HG03175 (cell line): ENCODE measurements at regions not wholly inside any gene's neighbourhood (a gene's known extent, or its start where the extent isn't known, plus 50 kb on each side); places are given as distances from the start of the nearest gene placed in this dataset.

Experiments
- ATAC-seq: cut with Tn5 transposase; IDR thresholded peaks from one replicate; pipeline ENCODE4 v1.9.1; 2021; ENCODE audit warnings: mild to moderate bottlenecking, moderate library complexity; ENCODE audit not compliant: unreplicated experiment

DNA sequence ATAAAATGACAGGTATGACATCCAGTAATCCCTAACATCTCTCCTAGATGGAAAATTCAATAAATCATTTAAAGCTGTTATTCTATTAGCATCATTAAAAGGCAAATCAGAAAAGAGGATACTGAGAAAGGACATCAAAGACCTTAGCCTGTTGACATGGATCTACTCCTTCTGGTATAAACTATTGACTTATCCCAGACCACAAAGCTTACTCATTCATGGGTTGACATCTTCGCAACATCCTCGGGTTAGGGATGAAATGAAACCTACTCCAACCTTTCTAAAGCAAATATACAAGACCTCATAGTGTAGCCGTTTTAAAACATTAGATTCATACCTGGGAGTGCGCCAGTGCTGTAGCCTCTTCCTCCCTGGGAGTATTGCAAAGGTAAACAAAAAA lies 191.5 kb upstream of the BTG1 start:
- ATAC-seq = no peak

DNA sequence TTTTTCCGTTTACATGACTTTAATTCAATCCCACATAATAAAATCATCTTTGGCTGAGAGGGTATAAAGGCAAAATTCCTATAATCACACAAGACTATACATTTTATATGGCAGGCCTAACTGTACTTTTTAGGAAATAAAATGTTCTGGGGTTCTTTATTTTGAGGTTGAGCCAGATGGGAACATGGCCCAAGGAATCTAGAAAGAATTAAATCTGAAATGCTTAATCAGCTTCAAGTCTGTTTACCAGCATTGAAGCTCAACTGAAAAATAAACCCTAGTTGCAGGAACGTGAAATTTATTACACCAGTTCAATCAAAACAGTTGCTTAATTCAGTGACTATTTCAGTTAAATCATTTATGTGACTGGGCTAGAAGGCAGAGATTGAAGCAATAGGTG lies 191.0 kb upstream of the BTG1 start:
- no peak for ATAC-seq

DNA sequence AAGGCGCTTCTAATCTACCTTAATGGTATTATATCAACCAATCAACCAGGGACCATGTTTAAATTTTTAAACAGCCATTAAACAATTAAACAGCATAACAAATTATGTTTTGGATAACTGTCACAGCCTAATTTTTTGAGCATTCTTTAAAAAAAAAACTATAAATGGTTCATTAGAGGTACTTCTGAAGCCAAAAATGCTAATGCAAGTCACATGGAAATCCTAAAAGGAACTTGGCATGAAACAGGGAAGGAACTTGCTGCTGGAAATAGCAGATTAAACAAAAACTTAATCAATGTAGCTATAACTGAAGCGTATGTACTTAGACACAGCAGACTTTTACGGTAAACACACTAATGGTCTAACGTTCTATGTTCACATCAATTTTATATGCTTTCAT lies 190.2 kb upstream of the BTG1 start:
- no peak for ATAC-seq

DNA sequence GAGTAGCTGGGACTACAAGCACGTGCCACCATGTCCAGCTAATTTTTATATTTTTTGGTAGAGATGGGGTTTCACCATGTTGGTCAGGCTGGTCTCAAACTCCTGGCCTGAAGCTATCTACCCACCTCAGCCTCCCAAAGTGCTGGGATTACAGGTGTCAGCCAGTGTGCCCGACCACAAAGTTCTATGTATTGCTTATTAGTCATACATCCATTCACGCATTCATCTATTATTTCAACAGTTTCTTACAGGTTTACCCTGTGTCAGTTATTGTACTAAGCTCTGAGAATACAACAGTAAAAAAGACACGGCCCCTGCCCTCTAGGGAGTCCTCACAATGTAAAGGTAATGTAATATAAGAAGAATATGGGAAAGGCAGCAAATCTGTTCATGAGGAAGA lies 188.9 kb upstream of the BTG1 start:
- no peak for ATAC-seq

DNA sequence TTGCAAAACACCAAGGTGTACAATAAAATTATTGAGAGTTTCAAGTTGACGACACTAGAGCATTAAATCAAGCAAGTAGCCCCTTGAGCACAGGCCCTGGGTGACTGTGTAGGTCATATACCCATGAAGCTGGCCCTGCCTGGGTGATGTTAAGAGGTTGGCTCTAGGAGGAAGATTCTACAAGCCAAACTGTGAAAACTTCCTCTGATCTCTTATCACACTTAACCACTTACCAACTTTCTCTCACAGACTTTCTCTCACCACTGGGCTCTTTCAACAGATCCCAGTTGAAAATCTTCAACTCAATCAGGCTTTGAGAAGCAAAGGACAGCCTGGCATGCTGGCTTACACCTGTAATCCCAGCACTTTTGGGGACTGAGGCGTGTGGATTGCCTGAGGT lies 186.9 kb upstream of the BTG1 start:
- ATAC-seq = no peak

DNA sequence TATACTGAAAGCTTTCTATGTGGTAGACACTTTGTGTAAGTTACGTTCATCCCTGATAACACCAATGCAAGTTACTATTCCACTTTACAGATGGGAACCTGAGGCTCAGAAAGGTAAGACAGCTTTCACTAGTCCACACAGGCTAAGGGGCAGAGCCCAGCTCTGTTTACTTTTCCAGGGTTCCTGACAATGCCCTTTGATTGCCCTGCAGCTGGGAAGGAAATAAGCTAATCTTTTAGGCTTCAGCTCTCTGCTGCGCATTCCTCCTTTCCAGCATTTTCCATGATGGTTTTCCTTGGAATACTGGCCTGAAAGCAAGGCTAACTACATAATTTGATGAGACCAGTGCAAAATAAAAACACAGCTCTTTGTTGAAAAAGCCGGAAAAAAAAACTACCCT lies 185.7 kb upstream of the BTG1 start:
- no peak for ATAC-seq

DNA sequence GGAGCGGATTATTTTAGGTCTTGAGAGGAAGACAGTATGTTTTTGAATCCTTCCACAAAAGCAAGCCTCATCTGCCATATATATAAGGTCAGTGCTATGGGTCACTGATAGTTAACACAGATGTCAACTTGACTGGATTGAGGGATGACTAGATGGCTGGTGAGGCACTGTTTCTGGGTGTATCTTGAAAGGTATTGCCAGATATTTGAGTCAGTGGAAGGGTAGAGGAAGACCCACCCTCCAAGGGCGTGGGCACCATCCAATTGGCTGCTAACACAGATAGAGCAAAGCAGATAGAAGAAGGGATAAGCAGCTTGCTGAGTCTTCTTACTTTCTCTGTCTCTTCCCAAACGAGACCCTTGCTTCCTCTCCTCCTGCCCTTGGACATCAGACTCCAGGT lies 185.0 kb upstream of the BTG1 start:
- ATAC-seq = no peak

DNA sequence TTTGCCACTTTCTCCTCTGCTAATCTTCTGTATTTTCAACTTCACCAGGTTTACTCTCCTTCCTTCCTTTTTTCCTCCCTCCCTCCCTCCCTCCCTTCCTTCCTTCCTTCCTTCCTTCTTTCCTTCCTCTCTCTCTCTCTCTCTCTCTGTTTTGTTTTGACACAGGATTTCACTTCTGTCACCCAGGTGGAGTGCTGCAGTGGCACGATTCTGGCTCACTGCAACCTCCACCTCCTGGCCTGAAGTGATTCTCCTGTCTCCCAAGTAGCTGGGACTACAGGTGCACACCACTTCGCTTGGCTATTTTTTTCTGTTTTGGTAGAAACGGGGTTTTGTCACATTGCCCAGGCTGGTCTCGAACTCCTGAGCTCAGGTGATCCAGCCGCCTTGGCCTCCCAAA lies 181.2 kb upstream of the BTG1 start:
- no peak for ATAC-seq

DNA sequence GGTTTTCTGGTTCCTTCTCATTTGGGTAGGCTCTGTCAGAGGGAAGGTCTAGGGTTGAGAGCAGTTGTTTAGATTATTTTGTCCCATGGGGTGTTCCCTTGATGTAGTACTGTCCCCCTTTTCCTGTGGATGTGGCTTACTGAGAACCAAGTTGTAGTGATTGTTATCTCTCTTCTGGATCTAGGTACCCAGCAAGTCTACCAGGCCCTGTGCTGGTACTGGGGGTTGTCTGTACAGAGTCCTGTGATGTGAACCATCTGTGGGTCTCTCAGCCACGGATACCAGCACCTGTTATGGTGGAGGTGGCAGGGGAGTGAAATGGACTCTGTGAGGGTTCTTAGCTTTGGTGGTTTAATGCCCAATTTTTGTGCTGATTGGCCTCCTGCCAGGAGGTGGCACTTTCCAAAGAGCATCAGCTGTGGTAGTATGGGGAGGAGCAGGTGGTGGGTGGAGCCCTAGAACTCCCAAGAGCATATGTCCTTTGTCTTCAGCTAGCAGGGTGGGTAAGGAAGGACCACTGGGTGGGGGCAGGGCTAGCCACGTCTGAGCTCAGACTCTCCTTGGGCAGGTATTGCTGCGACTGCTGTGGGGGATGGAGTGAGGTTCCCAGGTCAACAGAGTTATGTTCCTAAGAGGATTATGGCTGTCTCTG lies 179.3 kb upstream of the BTG1 start:
- no peak for ATAC-seq

DNA sequence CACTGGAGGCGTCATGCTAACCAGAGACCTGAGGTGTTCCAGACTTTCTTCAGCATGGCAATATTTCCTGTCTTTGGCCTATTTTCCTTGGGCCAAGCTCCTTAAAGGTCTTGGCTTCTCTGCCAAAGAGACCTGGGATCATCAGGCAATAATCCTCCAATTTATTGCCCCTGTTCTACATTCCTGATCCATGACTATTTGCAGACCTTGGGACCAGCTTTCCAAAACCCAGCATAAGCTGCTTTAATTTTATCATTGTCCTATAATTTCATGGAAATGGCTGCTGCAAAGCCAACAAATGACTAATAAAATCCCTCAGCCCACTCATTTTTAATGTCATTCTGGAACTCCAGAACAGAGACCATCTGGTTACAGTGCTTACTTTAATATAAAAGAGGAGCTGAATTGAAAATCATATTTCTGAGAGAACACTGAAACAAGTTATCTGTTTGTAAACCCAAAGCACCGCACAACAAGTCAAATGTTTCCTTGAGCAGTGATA lies 166.9 kb upstream of the BTG1 start:
- ATAC-seq = no peak

DNA sequence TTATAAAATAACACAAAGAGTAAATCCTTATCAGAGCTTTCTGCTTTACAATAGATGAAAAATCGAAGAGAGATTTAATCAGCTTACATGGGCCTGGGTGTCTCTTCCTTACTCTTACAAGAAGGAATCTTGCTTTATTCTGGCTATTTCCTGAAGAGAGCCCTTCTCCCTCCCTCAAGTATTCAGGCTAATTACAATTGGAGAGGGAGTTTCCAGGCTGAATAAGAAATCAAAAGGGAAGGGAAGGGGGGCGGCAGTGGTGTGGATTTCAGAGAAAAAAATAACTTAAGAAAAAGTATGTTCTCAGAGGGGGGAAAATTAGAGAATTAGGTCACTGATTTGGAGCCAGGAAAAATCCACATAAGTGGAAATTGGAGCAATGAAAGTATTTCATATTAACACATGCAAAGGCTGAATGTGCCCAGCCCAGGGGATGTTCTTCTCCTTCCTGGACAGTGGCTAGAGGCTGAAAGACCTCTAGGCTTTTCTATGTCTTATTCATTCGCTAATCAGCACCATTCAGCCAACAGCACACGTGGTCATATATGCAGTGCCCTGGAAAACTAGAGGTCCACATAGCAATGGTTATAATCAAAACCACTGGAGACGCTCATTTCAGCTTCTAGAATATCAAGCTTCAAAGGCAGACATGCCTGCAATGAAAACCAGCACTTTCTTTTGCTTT lies 158.9 kb upstream of the BTG1 start:
- ATAC-seq = no peak

DNA sequence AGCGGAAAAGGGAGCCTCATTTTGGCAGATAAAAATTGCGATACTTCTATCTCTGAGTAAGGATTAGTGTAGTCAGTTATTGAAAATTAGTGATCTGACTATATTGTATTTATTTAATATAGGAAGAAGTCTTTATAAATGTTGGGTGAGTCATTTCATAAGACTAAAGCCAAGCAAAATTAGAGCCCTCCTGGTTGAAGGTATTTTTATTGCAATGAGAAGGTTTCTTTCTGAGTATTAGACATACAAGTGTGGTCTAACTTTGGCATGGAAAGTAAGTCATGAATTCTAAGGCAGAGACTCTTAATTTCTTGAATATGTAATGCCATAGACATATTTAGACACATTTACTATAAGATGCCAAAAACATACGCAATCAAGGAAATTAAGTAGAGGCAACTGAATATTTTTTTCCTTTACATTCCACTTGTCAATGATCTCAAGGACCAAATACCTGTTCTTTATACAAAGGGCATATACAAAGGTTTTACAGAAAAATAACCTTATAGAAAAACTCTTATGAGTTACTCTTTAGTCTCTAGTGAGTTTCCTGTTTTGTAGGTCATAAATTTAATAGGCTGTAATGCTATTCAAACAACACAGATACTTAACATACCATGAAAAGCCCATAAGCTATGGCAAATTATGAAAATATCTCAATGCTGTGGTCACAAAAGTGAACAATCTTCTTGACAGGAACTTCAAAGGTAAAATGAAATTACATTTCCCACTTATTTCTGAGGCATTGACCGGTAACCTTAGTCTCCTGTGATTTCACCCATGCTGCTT lies 156.6 kb upstream of the BTG1 start:
- ATAC-seq = no peak

DNA sequence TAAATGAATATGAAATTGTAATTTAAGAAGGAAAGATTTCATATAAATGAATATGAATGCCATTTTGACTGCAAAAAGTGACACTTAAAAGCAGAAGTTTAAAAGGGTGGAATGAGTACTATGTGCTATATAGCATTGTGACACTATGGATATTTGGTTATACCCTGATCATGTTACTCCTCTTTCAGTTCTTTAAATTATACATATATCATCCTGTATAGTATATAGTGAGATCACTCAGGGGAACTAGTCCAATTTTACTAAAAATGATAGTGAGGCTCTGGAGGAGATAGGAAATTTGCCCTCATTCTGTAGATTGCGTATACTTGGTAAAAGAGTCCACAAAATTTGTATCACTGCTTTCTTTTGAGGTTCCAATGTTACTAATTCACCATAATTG lies 155.7 kb upstream of the BTG1 start:
- ATAC-seq = no peak

DNA sequence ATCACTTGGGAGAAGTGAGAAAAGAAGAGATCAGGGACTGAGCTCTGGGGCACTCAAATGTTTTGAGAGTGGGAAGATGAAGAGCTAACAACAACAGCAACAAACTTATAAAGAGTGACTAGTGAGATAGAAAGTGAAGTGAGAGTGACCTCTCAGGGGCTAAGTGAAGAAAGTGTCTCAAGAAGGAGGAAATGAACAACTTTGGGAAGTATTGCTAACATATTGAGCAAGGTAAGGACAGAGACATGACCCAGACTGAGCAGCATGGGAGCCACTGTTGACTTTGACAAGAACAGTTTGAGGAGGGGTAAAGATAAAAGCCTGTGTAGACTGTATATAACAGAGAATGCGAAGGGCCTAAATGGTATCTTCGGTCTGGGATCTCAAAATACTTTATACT lies 155.1 kb upstream of the BTG1 start:
- ATAC-seq = no peak

DNA sequence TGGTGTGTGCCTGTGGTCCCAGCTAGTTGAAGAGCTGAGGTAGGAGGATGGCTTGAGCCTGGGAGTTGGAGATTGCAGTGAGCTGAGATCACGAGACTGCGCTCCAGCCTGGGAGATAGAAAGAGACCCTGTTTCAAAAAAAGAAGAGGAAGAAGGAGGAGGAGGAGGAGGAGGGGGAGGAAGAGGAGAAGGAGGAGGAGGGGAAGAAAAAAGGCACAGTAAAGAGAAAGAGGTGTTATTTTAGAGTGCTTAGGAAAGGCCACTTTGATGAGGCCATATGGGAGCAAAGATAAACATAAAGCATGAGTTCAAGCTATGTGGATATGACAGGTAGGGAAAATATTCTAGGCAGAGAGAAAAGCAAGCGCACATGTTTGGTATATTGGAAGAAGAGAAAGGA lies 154.1 kb upstream of the BTG1 start:
- no peak for ATAC-seq

DNA sequence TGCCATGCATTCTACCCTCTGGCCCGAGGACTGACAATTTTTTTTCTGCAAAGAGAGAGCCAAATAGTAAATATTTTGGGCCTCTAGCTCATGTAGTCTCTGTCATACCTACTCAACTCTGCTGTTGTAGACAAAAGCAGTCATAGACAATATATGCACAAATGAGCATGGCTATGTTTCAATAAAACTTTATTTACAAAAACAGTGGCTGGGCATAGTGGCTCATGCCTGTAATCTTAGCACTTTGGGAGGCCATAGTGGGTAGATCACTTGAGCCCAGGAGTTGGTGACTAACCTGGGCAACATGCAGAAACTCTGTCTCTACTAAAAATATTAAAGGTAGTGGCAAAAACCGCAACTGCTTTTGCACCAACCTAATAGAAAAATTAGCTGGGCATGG lies 153.7 kb upstream of the BTG1 start:
- no peak for ATAC-seq

DNA sequence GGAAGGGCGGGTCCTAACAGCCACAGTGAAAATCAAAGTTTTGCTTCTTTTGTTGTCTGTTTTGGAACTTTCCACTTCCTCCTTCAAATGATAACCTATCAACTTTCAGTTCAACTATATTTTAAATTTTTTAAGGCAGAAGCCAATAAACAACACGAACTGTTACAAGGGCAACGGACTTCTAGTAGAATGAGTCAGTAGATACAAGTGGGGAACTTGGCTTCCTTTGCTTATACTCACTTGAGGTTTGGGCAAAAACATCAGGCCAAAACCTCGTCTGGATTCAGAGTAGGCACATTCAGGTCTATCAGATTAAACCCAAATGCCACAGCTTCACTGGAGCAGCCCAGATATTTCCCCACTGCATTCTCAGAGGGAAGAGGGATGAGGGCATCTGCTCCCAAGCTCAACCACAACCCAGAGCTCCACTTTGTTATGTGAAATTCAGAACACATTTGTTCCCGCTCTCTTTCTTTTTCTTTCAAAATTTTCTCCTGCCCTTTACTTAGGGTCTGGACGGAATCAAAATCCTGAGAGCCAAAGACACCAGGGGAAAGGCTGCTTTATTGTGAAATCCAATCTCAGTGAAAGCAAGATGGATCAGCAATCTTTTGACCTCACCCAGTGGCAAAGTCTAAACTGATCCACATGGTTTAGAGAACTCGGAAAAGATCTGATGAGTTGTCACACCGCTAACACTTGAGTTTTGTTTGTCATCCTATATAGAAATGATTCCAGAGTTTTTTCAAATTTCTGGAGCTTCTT lies 152.5 kb upstream of the BTG1 start:
- peak; percentile 47 for ATAC-seq

DNA sequence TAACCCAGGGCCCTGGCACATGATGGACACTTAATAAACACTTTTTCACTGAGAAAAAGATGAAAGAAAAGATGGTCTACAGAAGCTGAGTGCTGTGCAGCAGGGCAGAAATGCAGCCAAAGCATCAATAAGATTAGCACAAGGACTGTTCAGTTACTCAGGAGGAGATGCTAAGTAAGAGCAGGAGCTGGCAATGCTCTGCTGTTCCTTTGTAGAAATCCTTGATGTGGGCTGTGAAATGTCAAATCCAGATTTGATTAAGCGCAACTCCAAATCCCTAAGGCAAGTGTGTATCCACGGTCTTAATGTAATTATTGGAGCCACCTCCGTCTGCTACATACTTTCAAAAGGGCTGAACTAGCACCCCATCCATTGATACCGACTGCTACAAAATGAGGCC lies 151.8 kb upstream of the BTG1 start:
- no peak for ATAC-seq

DNA sequence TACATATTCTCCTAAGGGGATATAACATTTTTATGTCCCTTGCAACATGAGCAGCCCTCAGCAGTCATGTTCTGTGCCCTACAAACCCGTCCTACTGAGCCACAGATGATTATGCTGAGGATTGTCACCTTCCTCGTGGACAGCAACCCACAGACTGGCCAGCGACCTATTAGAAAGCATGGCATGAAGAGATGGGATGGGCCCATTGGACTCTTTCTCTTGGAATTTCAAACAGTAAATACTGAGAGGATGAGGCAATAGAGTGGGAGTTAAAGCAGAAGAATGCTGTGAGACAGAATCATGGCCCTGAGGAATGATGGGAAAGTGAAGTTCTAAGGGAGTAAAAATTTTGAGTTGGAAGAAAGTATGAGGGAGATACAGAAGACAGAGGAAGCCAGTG lies 149.9 kb upstream of the BTG1 start:
- ATAC-seq = no peak

DNA sequence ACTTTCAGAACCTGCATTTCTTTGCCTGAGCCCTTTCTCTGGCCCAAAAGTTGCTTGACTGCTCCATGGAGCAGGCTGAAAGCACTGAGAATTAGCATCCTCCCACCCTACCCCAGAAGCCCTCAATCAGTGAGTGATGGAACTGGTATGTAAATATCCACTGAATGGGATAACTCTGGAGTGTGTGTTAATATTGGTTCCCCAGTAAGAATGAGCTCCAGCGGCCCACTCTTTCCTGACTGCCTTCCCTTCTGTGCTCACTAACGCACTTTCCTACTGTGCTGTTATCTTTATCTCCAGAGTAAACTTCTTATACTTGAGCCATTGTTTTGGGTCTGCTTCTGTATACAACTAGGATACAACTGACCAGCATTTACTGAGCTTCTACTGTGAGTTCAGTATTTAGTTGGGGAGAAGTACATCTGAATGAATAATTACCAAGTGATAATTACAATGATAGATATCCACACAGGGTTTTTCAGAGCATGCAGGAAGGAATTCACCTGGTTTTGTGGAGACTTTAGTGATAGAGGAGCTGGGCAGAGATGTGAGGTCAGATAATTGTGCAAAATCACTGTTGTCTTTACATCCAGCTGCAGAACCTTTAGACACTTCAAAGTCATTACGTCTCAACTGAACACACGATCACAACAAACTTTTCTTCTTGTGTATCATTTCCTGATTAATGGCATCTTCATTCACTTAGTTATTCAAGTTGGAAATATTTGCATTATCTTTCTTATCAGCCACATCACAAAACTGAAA lies 149.2 kb upstream of the BTG1 start:
- no peak for ATAC-seq

DNA sequence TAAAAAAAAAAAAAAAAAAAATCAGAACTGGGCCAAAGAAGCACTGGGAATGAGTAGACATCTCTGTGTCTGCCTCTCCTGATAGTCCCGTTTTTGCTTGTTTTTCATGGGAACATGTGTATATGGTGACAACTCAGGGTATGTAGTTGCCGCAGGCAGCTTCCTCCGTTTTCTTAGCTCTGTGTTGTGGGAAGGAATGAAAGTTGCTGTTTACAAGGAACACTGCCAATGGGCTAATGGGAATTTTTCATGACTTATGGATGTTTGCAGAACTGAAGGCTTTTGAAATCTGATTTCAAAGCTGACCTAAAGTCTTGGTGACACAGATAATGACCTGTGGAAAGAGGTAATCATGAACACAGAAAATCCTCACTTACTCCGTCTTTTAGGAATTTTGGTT lies 146.4 kb upstream of the BTG1 start:
- no peak for ATAC-seq
